Motor neuron (in vitro differentiated cells): ENCODE measurements at regions not wholly inside any gene's neighbourhood (a gene's known extent, or its start where the extent isn't known, plus 50 kb on each side); places are given as distances from the start of the nearest gene placed in this dataset.

Experiments
- ATAC-seq, 8 experiments: fragments of 200-7000 bp; cut with Tn5 transposase; replicated peaks in 6 of 8; 2 replicates each; pipeline ENCODE4 v1.8.0; 2021; ENCODE audit warnings: mild to moderate bottlenecking in 8 of 8, moderate library complexity in 8 of 8
- H3K27ac ChIP-seq, 2 donors: fragments of 250-450 bp; sonication (Bioruptor Pico); 2 replicates each; pipeline ENCODE4 v1.9.0; 2021; ENCODE audit warnings: antibody characterized with exemption in 2 of 2, mild to moderate bottlenecking in 2 of 2, moderate library complexity in 1 of 2
- H3K4me1 ChIP-seq, 2 donors: fragments of 250-450 bp; sonication (Bioruptor Pico); replicated peaks in 1 of 2; 2 replicates each; pipeline ENCODE4 v1.6.1; 2021; ENCODE audit warnings: antibody characterized with exemption in 2 of 2, mild to moderate bottlenecking in 2 of 2, moderate library complexity in 1 of 2
- H3K4me3 ChIP-seq, 5 donors: fragments of 250-450 bp; sonication (Bioruptor Pico); 2 replicates each; pipeline ENCODE4 v1.9.0; 2021; ENCODE audit warnings: antibody characterized with exemption in 5 of 5, mild to moderate bottlenecking in 5 of 5, moderate library complexity in 4 of 5
- WGBS, 10 experiments: fragments of 450-650 bp; shearing (Covaris generic); methylation state at CpG; one replicate each; pipeline ENCODE4 v1.0.0; 2022; 5-methylcytosine and 5-hydroxymethylcytosine counted together
- in situ Hi-C, 9 experiments: fragments of 400-800 bp; cut with MboI; loops; one replicate each; pipeline ENCODE4 v1.15.0; 2021; ENCODE audit warnings: low sequenced_read_pairs in 9 of 9, low pct_unique_long_range_greater_than_20kb in 2 of 9; ENCODE audit not compliant: unreplicated experiment in 9 of 9

- ATAC-seq, result no peak
- in situ Hi-C loops, result no loop called here
- Histone ChIP-seq H3K4me1 (no peaks in the 10 kb centered on the region), H3K4me3 (no peak overlapping the region), H3K27ac (no peak overlapping the region)
- WGBS, 10 experiments, result 7 to 100% (median 77%) methylated on average over 1 to 4 of the region's 4 CpGs
Observed at GRCh38 chr2:7241041-7241745, 324.0 kb downstream of the RNF144A start.

GRCh38 chr2:7242189-7242867, 325.1 kb downstream of the RNF144A start:
- 17 to 91% (median 73%) methylated on average over 2 to 5 of the region's 5 CpGs; no CpG with 5 or more reads in 1 of the 10 experiments for WGBS, 10 experiments
- no peak overlapping the region for H3K4me3 ChIP-seq
- no peak for ATAC-seq
- no peaks in the 10 kb centered on the region for H3K4me1 ChIP-seq
- in situ Hi-C loops, result no loop called here
- no peak overlapping the region for H3K27ac ChIP-seq

GRCh38 chr2:7243276-7243675, 326.1 kb downstream of the RNF144A start:
- in situ Hi-C loops, result no loop called here
- Histone ChIP-seq H3K4me1 (no peaks in the 10 kb centered on the region), H3K27ac (no peak overlapping the region), H3K4me3 (no peak overlapping the region)
- 11 to 100% (median 79%) methylated on average over 1 to 4 of the region's 4 CpGs for WGBS, 10 experiments
- ATAC-seq, result no peak

- 56 to 100% (median 75%) methylated on average over 1 to 5 of the region's 5 CpGs; no CpG with 5 or more reads in 1 of the 10 experiments for WGBS, 10 experiments
- in situ Hi-C loops, result no loop called here
- ATAC-seq, result peak in 3 of 8 experiments; percentile 17 to 72 (median 25)
- Histone ChIP-seq H3K27ac (no peak overlapping the region), H3K4me1 (no peaks in the 10 kb centered on the region), H3K4me3 (no peak overlapping the region)
Observed at GRCh38 chr2:7256377-7256776, 339.2 kb downstream of the RNF144A start.

GRCh38 chr2:7262727-7263126, 345.5 kb downstream of the RNF144A start:
- Histone ChIP-seq H3K4me3 (no peak overlapping the region), H3K27ac (no peak overlapping the region), H3K4me1 (peaks cover 13 to 16% of the 10 kb centered on the region in 2 donors)
- ATAC-seq, result no peak
- in situ Hi-C loops, result no loop called here
- WGBS, 10 experiments, result 0 to 90% (median 71%) methylated on average over 1 to 5 of the region's 6 CpGs; no CpG with 5 or more reads in 1 of the 10 experiments

GRCh38 chr2:7264791-7265190, 347.6 kb downstream of the RNF144A start:
- Histone ChIP-seq H3K4me3 (no peak overlapping the region), H3K27ac (peak overlapping the region in 1 of 2 donors; percentile 40), H3K4me1 (peaks cover 13 to 16% of the 10 kb centered on the region in 2 donors)
- 50 to 100% (median 93%) methylated on average over 1 to 7 of the region's 8 CpGs; no CpG with 5 or more reads in 2 of the 10 experiments for WGBS, 10 experiments
- in situ Hi-C loops, result no loop called here
- ATAC-seq, result no peak

GRCh38 chr2:7265286-7265685, 348.1 kb downstream of the RNF144A start:
- H3K27ac ChIP-seq, result peak overlapping the region in 1 of 2 donors; percentile 40
- WGBS, 10 experiments, result 55 to 80% (median 70%) methylated on average over 1 to 7 of the region's 8 CpGs; no CpG with 5 or more reads in 5 of the 10 experiments
- H3K4me3 ChIP-seq, result no peak overlapping the region
- in situ Hi-C loops, result no loop called here
- peaks cover 13 to 16% of the 10 kb centered on the region in 2 donors for H3K4me1 ChIP-seq
- peak in 4 of 8 experiments; percentile 44 to 62 (median 60) for ATAC-seq

- Histone ChIP-seq H3K4me1 (peaks cover 13 to 16% of the 10 kb centered on the region in 2 donors), H3K4me3 (no peak overlapping the region), H3K27ac (no peak overlapping the region)
- in situ Hi-C loops, result no loop called here
- ATAC-seq, result no peak
- 20 to 100% (median 82%) methylated on average over 1 to 6 of the region's 8 CpGs; no CpG with 5 or more reads in 3 of the 10 experiments for WGBS, 10 experiments
Observed at GRCh38 chr2:7269106-7269643, 352.0 kb downstream of the RNF144A start.

- H3K27ac ChIP-seq, result no peak overlapping the region
- H3K4me3 ChIP-seq, result no peak overlapping the region
- no peak for ATAC-seq
- H3K4me1 ChIP-seq, result peaks cover 6 to 10% of the 10 kb centered on the region in 2 donors
- in situ Hi-C loops, result no loop called here
- 0 to 92% (median 81%) methylated on average over 1 to 7 of the region's 7 CpGs; no CpG with 5 or more reads in 4 of the 10 experiments for WGBS, 10 experiments
Observed at GRCh38 chr2:7270011-7270431, 352.8 kb downstream of the RNF144A start.

- in situ Hi-C loops, result no loop called here
- ATAC-seq, result no peak
- Histone ChIP-seq H3K4me3 (no peak overlapping the region), H3K27ac (no peak overlapping the region), H3K4me1 (no peaks in the 10 kb centered on the region)
- 0 to 100% (median 84%) methylated on average over 1 to 3 of the region's 3 CpGs; no CpG with 5 or more reads in 1 of the 10 experiments for whole genome bisulfite sequencing, 10 experiments
Observed at GRCh38 chr2:7272210-7272609, 355.0 kb downstream of the RNF144A start.

GRCh38 chr2:7278984-7279383, 361.8 kb downstream of the RNF144A start:
- in situ Hi-C loops, result no loop called here
- Histone ChIP-seq H3K27ac (no peak overlapping the region), H3K4me1 (peaks cover 0 to 2% of the 10 kb centered on the region in 2 donors), H3K4me3 (no peak overlapping the region)
- ATAC-seq, result no peak

GRCh38 chr2:7279421-7279949, 362.3 kb downstream of the RNF144A start:
- no peak for ATAC-seq
- in situ Hi-C loops, result no loop called here

GRCh38 chr2:7280790-7281189, 363.6 kb downstream of the RNF144A start:
- Histone ChIP-seq H3K27ac (no peak overlapping the region), H3K4me1 (peaks cover 0 to 5% of the 10 kb centered on the region in 2 donors), H3K4me3 (no peak overlapping the region)
- no peak for ATAC-seq
- WGBS, 10 experiments, result 11 to 100% (median 70%) methylated on average over 1 to 3 of the region's 3 CpGs; no CpG with 5 or more reads in 3 of the 10 experiments
- in situ Hi-C loops, result no loop called here

More at GRCh38 chr2:7279421-7279949, 362.3 kb downstream of the RNF144A start:
- peaks cover 0 to 3% of the 10 kb centered on the region in 2 donors for H3K4me1 ChIP-seq
- H3K4me3 ChIP-seq, result no peak overlapping the region
- H3K27ac ChIP-seq, result no peak overlapping the region
- WGBS, 10 experiments, result 33 to 97% (median 80%) methylated on average over 1 to 7 of the region's 7 CpGs; no CpG with 5 or more reads in 1 of the 10 experiments
